GM21576 (cell line): ENCODE measurements at regions not wholly inside any gene's neighbourhood (a gene's known extent, or its start where the extent isn't known, plus 50 kb on each side); places are given as distances from the start of the nearest gene placed in this dataset.

Experiments
- ATAC-seq: cut with Tn5 transposase; IDR thresholded peaks from one replicate; pipeline ENCODE4 v1.9.1; 2021; ENCODE audit warnings: mild to moderate bottlenecking, moderate library complexity; ENCODE audit not compliant: unreplicated experiment

DNA sequence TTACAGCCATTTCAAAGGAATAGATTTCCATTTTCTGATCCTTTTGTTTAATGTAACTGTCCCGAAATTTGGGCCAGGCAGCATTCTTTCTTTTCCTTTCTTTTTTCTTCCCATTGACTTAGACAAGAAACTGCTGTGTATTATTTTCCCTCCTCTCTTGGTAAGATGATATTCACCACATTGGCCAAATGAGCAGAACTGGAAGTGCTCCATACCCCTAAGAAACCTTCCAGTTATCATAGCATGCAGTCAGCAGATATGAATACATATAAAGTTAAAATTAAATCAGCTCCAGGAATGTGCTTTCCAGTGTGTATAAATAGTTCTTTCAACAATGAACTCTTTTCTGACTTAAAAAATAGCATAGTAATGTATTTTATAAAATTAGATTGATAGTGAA lies 168.5 kb upstream of the GAS1 start:
- no peak for ATAC-seq

DNA sequence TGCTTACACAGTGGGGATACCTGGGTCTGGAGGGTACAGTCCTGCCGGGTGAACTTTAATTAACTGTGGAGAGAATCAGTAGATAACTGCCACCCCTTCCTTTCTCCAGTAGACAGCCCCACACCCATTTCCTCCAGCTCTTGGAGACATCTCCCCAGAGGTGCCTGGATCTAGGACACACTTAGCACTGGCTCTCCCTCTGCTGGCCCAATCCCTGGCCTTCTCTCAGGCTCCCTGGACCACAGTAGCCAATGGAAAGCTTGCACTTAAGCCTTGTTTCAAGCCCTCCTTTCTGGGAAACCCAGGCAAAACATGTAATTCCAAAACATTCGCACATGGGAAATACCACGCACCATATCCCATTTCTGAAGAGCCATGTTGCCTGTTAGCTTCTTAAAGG lies 169.2 kb upstream of the GAS1 start:
- no peak for ATAC-seq

DNA sequence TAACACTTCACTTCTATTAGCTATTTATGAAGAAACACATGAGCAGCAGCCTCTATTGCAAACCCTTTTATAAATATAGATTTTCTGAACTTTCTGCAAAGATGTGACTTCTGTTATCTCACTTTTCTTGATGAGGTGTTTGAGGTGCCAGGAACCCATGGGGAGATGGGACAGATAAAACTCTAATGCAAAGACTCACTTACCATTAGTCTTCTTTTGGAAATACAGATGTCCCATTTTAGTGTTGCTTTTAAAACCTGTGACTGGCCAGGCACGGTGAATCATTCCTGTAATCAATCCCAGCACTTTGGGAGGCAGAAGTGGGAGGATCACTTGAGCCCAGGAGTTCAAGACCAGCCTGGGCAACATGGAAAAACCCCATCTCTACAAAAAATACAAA lies 171.3 kb upstream of the GAS1 start:
- ATAC-seq, result no peak

DNA sequence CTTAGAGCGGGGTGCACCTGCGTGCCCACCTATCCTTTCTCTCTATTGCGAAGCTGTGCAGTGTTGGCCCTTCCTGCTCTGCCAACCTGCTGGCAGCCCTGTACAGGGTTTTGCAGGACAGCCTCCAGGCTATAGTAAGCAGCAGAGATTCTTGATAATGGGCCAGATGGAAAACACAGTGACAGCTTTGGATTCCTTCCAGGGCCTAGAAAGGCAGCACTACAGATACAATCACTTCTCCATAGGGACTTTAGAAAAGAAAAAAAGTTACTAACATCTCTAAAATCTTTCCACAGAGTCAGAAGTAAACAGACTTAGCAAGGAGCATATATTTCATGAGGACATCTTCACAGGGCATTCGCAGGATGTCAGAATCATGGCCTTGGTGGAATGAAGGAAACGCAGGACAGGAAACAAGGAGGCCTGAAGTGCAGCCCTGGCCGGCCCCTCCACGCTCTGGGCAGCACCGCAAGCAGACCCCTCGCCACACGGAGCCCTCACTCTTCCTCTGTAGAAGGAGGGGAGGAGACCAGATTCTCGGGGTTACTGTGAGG lies 172.1 kb upstream of the GAS1 start:
- no peak for ATAC-seq

DNA sequence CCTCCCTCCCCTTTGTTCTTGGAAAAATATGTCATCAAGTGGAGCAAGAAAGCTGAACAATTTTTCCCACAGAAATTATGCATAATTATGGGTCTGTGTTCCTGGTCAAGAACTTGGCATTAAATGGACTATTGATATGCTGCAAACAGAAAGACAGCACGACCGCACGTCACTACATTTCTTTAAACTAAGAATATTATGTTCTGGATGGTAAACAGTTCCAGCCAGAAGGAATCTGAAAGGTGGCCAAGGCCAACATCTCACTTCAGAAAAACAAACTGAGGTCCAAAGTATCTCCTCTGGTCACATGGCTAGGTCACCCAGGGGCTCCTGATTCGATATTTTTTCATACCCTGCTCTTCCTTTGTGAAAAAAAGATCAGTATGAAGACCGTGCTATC lies 173.3 kb upstream of the GAS1 start:
- no peak for ATAC-seq

DNA sequence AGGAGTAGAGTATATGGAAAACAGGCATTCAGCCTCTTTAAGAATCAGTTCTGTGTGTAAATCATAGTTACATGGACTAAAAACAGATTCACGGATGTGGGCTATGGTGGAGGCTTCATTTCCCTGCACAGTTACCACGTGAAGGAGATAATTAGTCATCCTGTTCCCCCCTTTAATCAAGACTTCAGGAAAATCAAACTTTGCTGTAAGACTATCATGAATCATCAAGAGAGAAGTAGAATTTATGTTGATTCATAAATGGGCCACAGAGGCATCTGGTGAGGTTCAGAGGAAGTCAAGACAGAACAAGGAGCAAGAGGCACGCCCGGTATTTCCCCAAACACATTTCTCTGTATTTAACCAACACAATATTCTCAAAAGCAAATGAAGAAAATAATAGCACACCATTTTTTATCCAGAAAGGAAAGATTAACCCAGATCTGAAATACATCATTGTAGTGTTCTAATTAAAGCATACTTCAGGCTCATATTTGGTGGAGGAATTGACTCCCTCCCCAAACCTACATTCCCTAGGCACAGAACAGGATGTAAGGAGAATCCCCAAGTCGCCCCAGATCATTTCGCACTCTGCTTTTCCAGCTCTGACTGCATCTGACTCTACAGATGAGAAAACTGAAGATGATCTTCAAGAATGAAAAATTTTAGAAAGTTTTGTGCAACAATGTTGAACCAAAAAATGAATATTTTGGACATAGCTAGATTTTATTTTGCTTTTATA lies 175.8 kb upstream of the GAS1 start:
- no peak for ATAC-seq

DNA sequence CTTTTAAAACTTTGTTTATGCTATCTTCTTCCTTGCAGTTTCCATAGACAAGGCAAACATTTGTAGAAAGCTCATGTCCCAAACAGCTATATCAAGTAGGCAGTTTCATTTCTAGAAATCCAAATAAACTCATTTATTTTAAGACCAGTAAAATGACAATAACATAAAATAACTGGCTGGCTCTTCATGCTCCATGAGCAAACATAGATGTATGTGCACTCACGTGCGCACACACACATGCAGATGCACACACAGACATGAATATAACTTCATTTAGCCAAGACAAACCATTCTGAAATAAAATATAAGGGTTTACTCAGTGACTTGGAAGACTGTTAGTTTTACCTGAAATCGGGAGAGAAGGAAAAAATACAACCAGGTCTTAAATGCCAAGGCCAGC lies 176.5 kb upstream of the GAS1 start:
- ATAC-seq, result no peak

DNA sequence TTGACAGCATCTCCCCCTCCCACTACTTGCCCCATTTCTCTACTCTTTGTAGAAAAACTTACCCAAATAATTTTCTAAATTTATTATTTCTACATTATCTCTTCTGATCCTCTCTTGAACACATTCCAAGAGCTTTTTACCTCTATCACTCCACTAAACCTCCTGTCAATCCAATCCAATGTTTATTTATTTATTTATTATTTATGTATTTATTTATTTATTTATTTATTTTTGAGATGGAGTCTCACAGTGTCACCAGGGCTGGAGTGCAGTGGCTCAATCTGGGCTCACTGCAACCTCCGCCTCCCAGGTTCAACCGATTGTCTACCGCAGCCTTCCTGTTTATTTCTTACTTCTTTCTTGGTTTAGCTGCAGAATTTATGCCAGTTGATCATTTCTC lies 178.5 kb upstream of the GAS1 start:
- no peak for ATAC-seq

DNA sequence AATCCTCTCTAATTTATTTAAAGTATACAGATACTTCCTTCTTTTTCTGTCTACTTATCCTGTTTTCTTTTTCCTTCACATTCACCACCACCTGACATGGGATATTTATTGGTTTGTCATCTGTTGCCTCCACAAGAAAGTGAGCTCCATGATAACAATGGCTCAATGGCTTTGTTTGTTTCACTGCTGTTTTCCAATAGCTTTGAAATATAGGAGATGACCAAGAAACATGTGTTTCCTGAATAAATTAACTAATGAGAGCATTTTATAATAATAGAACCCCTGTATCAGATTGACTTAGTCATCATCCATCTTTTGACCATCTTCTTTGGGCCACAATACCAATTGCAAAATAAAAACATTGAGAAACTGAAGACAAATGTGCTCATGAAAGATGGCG lies 180.2 kb upstream of the GAS1 start:
- no peak for ATAC-seq

DNA sequence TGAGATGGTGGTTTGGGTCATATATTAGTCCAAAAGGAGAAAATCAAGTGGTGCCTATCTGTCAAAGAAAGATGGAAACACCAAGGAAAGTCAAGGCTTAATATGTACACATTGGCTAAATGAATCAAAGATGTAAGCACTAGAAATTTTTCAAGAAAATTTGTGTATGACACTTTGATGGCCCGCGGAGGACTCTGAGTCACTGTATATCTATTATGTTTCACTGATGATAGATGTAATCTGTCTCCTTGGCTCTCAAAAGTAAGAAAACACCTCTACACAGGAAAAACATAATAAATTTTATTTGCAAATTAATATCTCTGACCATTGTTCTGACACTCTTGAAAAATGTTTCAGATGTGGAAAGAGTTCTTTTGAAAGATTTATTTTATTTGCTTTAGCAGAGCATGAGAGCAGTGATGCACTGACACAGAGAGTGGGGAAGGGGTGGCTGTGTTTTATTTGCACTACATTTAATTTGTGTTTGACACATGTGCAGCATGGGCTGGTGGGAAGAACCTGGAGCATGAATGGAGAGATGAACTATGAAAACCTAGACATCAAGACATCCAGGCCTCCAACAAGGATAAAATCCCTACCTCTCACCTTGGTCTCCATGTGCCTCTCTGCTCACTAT lies 180.8 kb upstream of the GAS1 start:
- ATAC-seq, result no peak

DNA sequence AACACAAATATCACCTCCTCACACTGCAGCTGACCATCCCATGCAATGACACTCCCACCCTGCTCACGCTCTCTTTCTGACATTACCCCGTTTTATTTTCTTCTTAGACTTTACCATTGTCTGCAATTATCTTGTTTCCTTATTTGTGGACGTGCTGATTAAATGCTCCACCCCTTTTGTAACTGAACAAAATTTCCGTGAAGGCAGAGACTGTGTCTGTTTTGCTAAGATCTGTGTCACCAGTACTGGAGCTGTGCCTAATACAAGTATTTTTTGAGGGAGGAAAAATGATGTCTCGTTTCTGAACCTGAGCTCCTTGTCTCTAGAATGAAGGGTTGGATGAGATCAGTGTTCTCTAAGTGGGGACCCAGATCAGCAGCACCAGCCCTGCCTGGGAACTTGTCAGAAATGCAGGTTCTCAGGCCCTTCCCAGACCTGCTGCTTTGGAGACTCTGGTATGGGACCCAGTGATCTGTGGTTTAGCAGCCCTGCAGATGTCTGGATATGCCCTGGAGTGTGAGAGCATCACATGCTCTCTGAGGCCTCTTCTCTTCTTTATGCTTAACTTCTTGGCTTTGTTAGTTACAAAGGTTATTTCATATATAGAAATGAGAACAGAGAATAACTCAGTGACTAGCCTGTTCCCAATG lies 181.7 kb upstream of the GAS1 start:
- no peak for ATAC-seq

DNA sequence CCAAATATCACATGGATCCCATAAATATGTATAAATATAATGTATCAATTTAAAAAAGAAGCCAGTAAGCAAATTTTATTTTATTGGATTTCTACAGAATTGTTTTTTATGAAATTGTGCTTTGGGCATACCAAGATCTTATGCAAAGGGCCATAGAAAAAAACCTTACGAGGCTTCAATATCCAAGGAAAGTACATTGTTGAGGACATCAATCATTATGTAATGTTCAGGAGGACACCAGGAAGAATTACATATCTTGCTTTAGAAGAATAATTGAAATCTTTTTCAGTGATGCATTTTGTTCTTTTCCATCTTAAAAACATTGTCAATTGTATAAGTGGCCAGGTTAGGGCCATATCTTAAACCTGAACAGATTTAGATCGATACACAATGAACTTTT lies 187.8 kb upstream of the GAS1 start:
- no peak for ATAC-seq

DNA sequence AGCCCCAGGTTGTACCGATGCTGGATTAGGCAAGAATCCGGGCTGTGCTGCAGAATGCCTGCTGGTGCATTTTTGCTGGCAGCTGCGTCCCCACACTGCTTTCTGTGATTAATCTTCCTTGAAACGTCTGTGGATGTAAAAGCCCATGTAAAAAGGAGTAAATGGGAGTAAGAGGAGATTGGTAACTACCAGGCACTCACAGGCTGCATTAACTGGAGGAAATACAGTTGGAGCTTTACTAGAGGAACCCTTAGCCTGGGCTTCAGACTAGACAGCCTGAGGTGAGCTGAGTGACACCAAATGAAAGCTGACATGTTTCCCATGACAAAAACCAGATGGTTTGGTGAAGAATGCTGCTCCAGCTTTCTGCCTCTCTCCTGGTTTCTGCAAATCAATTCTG lies 190.4 kb upstream of the GAS1 start:
- ATAC-seq, result no peak

DNA sequence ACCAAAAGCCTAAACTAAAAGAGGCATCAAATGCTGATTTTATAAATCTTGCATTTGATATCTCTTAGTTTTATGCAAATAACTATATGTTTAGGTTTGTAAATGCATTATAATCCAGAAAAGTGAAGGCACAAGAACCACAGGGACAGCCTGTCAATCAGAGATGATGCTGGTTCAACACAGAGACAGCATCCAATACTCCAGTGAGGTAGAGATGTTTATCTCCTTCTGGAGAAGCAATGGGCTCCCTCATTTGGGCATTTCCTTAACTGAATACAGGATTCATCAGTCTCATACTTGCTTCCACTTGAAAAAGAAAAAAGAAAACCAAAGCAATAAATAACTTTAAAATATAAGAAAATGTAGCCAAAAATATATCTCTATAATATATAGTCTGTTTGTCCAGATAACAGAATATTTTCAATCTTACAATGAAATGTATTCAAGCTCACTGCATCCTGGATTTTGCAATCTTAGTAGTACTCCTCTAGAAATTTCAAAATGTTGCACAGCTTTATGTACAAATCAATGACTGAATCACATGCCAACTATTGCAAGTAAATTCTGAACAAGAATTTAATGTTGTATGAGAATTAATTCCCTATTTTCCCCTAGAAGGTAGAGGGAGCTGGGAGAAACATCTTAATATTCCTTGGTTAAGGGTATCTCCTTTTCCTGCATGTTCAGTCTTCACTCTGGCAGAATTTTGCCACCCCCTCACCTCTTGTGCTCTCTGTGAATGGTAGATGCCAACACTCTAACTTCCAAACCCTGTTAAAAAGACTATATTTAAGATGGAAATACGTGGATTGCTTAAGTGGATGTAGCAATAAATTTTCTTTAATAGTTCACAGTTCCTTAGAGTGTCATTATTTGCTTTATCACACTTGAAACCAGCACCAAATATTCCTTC lies 191.1 kb upstream of the GAS1 start:
- no peak for ATAC-seq

DNA sequence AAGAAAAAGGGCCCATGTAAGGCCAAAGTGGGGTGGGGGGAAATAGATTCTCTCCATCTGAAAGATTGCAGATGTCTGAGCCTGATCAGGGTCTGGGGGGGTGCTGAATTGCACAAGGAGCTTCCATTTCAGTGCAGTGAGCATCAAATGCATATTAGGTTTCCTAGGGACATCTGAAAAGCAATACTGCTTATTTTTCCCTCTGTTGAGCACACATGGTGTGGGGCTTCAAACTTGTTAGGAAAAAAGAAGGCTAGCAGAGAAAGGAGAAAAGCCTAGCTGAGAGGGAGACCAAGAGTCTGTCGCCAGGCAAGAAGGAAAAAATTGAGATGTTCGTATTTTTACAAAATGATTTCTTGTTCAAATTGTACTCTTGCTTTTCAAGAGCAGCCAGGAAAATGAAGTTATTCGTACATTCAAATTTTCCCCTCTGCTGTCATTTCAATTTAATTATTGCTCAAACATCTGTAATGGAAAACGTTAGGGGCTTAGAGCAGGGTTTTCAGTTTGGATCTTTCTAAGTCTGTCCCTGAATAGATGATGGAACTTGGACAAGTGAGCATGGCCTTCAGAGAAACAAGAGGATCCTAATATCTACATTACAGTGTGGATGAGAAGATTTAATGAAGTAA lies 191.9 kb upstream of the GAS1 start:
- ATAC-seq, result no peak

DNA sequence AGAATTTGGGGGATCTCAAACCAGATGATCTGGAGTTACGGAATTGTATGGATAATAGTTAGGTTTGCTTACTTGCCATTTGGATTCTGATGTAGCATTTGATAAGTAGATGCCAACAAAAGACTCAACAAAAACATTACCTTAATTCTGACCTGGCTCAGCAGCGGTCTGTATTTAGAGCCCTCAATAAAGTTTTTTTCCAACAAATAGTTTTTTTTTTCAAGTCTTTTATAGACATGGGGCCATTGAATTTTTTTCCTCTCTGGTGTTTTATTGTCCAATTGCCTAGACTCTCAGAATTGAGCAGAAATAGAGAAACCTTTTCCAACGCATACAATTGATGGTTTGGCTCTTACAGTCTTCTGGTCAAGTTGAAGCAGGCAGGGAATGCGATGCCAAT lies 192.8 kb upstream of the GAS1 start:
- ATAC-seq, result no peak

DNA sequence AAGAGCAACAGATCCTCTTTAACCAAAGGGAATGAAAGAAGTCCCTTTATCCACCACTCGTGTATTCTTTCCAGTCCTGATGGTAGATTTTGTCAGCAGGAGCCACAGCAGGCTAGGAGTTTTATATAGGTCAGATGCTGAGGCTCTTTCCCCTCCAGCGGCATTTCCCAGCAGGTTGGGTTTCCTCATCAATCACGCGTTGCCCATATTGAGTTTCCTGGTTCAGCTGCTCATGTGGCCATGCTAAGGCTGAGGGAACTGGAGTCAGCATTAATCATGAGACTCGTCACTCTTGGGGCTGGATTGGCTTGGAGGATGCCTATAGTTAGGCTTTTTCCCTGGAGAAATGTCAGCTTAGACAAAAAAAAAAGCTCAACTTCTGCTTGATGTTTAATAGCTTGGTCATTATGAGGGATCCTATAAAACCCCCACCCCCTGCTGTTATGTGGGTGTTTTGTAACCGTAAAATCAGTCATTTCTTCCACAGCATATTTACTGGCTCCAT lies 193.4 kb upstream of the GAS1 start:
- no peak for ATAC-seq

DNA sequence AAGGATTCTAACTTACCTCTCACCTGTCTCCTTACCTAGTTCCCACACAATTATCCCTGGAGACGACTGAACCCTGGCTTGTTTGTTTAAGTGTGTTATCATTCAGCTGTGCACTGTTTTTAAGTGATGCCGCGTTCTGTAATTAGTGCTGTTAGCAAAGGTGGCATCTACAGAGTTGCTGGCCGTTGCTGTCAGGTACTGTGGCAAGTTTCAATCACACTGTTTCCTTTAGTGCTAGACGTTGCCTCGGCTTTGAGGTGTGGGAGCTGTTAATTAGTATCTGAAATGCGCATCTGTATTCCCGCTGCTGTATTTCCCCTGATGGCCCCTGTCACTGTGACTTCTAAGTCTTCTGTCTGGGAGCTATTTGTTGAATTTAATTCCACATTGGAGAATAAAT lies 193.8 kb upstream of the GAS1 start:
- no peak for ATAC-seq

DNA sequence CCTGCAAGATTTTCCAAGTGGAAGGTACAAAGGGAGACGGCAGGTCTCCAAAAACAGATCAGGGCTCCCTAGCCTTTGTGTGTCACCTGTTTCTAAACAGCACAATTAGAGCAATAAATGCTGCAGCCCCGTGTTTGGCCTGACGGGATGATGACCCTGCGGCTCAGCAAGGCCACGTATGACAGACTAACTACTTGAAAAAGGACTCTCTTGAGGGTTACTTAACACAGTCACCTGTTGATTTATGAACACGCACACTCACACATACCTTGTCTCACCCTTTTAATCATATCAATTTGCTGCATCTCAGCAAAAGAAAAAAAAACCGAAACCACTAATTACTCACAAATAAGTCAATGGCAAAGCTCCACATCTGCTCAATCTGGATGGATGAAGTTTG lies 199.6 kb upstream of the GAS1 start:
- no peak for ATAC-seq

DNA sequence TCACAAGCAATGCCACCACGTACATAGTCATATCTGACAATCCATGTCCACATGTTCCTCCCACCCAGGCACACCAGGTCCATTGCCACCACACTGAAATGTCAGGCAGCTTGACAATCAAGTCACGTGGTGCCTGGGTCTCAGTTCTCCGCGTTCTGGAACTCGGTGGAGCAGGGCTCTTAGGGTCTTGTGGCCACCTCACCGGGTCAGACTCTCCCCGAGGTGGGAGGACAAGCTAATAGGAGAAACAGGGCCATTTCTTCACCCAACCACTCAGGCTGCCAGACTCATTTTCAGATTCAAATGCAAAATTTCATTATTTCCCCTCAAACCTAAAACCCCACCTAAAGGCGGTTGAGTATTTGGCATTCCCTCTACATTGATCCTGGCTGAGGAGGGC lies 200.5 kb upstream of the GAS1 start:
- ATAC-seq, result no peak
